Glutamatergic neuron (in vitro differentiated cells): ENCODE measurements at regions not wholly inside any gene's neighbourhood (a gene's known extent, or its start where the extent isn't known, plus 50 kb on each side); places are given as distances from the start of the nearest gene placed in this dataset.

Source experiments
- DNase-seq: peaks from one replicate; pipeline ENCODE4 v3.0.0; 2022
- H3K27ac Mint-ChIP-seq: one replicate; pipeline ENCODE4 v1.8.0; 2020; ENCODE audit warnings: mild to moderate bottlenecking, mixed read lengths, inconsistent platforms; ENCODE audit not compliant: unreplicated experiment
- H3K27me3 Mint-ChIP-seq: one replicate; pipeline ENCODE4 v1.8.0; 2020; ENCODE audit warnings: mild to moderate bottlenecking, moderate library complexity, mixed read lengths, inconsistent platforms; ENCODE audit not compliant: unreplicated experiment
- H3K36me3 Mint-ChIP-seq: one replicate; pipeline ENCODE4 v1.8.0; 2020; ENCODE audit warnings: mild to moderate bottlenecking, mixed read lengths, inconsistent platforms; ENCODE audit not compliant: unreplicated experiment
- H3K4me1 Mint-ChIP-seq: one replicate; pipeline ENCODE4 v1.8.0; 2020; ENCODE audit warnings: mild to moderate bottlenecking, low read depth, mixed read lengths, inconsistent platforms; ENCODE audit not compliant: unreplicated experiment
- H3K4me3 Mint-ChIP-seq: one replicate; pipeline ENCODE4 v1.8.0; 2020; ENCODE audit warnings: mild to moderate bottlenecking, mixed read lengths, inconsistent platforms; ENCODE audit not compliant: unreplicated experiment
- H3K9me3 Mint-ChIP-seq: one replicate; pipeline ENCODE4 v1.8.0; 2020; ENCODE audit warnings: mild to moderate bottlenecking, moderate library complexity, mixed read lengths, inconsistent platforms; ENCODE audit not compliant: unreplicated experiment
- TF ChIP-seq, protein P1 (sequence below): fragments of 200-600 bp; sonication (generic); IDR thresholded peaks from one replicate; pipeline ENCODE4 v1.5.0; 2021; ENCODE audit not compliant: partially characterized antibody, unreplicated experiment

DNA sequence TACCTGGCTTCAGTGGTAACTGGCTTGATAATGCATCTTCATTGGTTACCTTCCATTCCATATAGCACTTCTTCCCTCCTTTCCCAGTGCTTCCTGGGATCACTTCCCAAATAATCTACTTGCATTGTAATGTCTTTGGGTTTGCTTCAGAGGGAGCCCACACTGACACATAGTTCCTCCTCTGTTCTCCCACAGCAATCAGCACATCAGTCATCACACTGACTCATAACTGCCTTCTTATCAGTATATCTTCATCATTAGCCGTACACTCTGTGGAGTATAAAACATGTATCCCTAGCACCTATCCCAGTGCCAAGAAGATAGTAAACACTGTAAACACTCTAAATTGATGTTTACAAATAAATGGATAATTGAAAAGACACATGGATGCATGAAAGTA is 91.4 kb upstream of the SCN10A start:
- TF ChIP-seq, protein P1, sequence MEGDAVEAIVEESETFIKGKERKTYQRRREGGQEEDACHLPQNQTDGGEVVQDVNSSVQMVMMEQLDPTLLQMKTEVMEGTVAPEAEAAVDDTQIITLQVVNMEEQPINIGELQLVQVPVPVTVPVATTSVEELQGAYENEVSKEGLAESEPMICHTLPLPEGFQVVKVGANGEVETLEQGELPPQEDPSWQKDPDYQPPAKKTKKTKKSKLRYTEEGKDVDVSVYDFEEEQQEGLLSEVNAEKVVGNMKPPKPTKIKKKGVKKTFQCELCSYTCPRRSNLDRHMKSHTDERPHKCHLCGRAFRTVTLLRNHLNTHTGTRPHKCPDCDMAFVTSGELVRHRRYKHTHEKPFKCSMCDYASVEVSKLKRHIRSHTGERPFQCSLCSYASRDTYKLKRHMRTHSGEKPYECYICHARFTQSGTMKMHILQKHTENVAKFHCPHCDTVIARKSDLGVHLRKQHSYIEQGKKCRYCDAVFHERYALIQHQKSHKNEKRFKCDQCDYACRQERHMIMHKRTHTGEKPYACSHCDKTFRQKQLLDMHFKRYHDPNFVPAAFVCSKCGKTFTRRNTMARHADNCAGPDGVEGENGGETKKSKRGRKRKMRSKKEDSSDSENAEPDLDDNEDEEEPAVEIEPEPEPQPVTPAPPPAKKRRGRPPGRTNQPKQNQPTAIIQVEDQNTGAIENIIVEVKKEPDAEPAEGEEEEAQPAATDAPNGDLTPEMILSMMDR, result no peak
- Mint-ChIP-seq H3K27ac (no peak overlapping the region), H3K4me3 (no peak overlapping the region), H3K36me3 (no peaks in the 10 kb centered on the region), H3K4me1 (no peaks in the 10 kb centered on the region), H3K9me3 (no peaks in the 10 kb centered on the region), H3K27me3 (peaks cover 3% of the 10 kb centered on the region)
- DNase-seq, result no peak

DNA sequence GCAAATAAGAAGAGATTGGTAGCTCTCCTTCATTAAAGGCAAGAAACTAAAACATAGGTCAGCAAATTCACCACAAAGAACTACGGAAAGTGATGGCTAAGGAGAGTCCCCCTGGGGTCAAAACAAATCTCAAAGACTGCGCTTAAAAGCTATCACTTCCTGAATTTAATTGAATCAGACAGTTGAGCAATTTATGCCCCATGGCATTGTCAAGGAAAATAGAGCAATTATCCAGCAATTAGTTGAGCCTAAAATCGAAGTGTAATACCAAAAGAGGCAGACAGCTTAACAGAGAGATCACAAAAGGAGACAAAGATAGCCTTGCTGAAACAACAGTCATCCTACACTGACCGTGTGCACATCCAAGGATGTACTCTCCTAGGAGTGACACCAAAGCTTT is 74.4 kb upstream of the SCN10A start:
- no peak overlapping the region for H3K4me3 Mint-ChIP-seq
- H3K36me3 Mint-ChIP-seq, result peaks cover 14% of the 10 kb centered on the region
- DNase-seq, result no peak
- H3K27me3 Mint-ChIP-seq, result no peaks in the 10 kb centered on the region
- peaks cover 2% of the 10 kb centered on the region for H3K9me3 Mint-ChIP-seq
- no peaks in the 10 kb centered on the region for H3K4me1 Mint-ChIP-seq
- H3K27ac Mint-ChIP-seq, result no peak overlapping the region
- TF ChIP-seq, protein P1, result no peak

DNA sequence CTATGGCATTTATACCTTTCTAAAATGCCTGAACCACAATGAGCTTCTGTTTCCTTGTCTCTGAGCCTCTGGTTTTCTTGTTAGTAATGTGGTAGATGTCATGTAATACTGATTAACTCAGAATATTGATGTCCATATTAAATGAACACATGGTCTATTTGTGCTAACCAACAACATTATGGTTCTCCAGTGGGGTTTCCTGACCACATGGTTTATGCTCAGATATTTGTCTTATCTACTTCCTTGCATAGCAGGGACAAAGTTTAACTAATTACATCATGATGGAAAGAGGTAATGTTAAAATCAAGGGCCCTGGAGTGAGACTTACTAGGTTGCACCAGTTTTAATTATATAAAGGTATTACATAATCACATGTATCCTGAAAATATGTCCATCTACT is 62.6 kb upstream of the SCN10A start:
- Mint-ChIP-seq H3K27me3 (no peaks in the 10 kb centered on the region), H3K36me3 (no peaks in the 10 kb centered on the region), H3K4me1 (no peaks in the 10 kb centered on the region), H3K9me3 (no peaks in the 10 kb centered on the region), H3K27ac (no peak overlapping the region), H3K4me3 (no peak overlapping the region)
- TF ChIP-seq, protein P1, result no peak
- no peak for DNase-seq
